DND-41 (cell line): ENCODE measurements at regions not wholly inside any gene's neighbourhood (a gene's known extent, or its start where the extent isn't known, plus 50 kb on each side); places are given as distances from the start of the nearest gene placed in this dataset.

ENCODE experiments used
- EZH2 ChIP-seq: IDR thresholded peaks from 3 replicates; pipeline ENCODE4 v1.6.1; 2012; ENCODE audit warnings: borderline replicate concordance, low read depth, mild to moderate bottlenecking, moderate library complexity, low read length, inconsistent platforms; ENCODE audit not compliant: severe bottlenecking
- TF ChIP-seq, protein P1 (sequence below): IDR thresholded peaks from 2 replicates; pipeline ENCODE4 v1.5.1; 2012; ENCODE audit warnings: borderline replicate concordance, low read length, moderate library complexity, mild to moderate bottlenecking; ENCODE audit not compliant: poor library complexity, severe bottlenecking; ENCODE audit errors: extremely low read depth

- TF ChIP-seq, protein P1, sequence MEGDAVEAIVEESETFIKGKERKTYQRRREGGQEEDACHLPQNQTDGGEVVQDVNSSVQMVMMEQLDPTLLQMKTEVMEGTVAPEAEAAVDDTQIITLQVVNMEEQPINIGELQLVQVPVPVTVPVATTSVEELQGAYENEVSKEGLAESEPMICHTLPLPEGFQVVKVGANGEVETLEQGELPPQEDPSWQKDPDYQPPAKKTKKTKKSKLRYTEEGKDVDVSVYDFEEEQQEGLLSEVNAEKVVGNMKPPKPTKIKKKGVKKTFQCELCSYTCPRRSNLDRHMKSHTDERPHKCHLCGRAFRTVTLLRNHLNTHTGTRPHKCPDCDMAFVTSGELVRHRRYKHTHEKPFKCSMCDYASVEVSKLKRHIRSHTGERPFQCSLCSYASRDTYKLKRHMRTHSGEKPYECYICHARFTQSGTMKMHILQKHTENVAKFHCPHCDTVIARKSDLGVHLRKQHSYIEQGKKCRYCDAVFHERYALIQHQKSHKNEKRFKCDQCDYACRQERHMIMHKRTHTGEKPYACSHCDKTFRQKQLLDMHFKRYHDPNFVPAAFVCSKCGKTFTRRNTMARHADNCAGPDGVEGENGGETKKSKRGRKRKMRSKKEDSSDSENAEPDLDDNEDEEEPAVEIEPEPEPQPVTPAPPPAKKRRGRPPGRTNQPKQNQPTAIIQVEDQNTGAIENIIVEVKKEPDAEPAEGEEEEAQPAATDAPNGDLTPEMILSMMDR = no peak
- no peak for TF ChIP-seq EZH2
Measured at GRCh38 chr6:134379076-134379475, 61.2 kb upstream of the SGK1 start.
